Ascending aorta (tissue), 2 donors: ENCODE measurements at regions not wholly inside any gene's neighbourhood (a gene's known extent, or its start where the extent isn't known, plus 50 kb on each side); places are given as distances from the start of the nearest gene placed in this dataset.

Experiments
- DNase-seq, 2 donors: peaks; one replicate each; pipeline ENCODE4 v3.0.0-alpha.2; 2019; ENCODE audit warnings: low spot score in 2 of 2
- H3K27ac ChIP-seq, 2 donors: fragments of 200-600 bp; sonication (generic); one replicate each; pipeline ENCODE4 v1.5.1; 2016 to 2017; ENCODE audit warnings: mild to moderate bottlenecking in 1 of 2
- H3K27me3 ChIP-seq: fragments of 200-600 bp; sonication (generic); one replicate; pipeline ENCODE4 v1.5.1; 2017
- H3K36me3 ChIP-seq, 2 donors: fragments of 200-600 bp; sonication (generic); one replicate each; pipeline ENCODE4 v1.5.1; 2016
- H3K4me1 ChIP-seq, 2 donors: fragments of 200-600 bp; sonication (generic); one replicate each; pipeline ENCODE4 v1.5.1; 2016 to 2017; ENCODE audit warnings: mild to moderate bottlenecking in 1 of 2
- H3K4me3 ChIP-seq, 2 donors: fragments of 200-600 bp; sonication (generic); one replicate each; pipeline ENCODE4 v1.5.1; 2016 to 2017; ENCODE audit warnings: mild to moderate bottlenecking in 1 of 2
- H3K9me3 ChIP-seq, 2 donors: fragments of 200-600 bp; sonication (generic); one replicate each; pipeline ENCODE4 v1.5.1; 2016
- CTCF ChIP-seq, 3 experiments: fragments of 200-600 bp in 2 of 3; fragments of 450-650 bp in 1 of 3; sonication (generic) in 2 of 3; IDR thresholded peaks; one replicate each; pipeline ENCODE4 v1.5.1; 2016 to 2019; ENCODE audit warnings: antibody characterized with exemption in 3 of 3, mild to moderate bottlenecking in 1 of 3, moderate library complexity in 1 of 3
- intact Hi-C: fragments of 100-400 bp; cut with DNase I; formaldehyde crosslinking; loops from one replicate; pipeline ENCODE4 v1.15.1; 2023

DNA sequence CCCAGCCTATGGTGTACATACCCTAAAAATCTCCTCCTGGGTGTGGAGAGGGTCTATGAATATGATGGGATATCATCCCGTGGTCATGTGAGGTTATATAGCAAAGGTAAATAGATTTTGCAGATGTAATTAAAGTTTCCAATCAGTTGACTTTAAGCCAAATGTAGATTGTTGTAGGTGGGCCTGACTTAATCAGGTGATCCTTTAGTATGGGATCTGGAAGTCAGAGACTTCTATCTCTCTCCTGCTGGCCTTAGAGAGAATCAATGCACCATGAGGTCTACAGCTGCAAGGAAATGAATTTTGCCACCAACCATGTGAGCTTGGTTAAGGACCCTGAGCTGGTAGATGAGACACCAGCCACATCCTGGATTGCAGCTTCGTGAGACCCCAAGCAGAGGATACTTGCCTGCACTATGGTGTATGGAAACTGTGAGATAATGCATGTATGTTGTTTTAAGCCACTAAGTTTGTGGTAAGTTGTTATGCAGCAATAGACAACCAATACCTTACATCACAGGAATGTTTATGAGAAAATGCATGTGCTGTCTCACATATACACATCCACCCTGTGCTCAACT is 137.1 kb upstream of the SLC6A11 start:
- no peaks in the 10 kb centered on the region for H3K4me1 ChIP-seq
- intact Hi-C loops, result no loop called here
- H3K9me3 ChIP-seq, result no peaks in the 10 kb centered on the region
- TF ChIP-seq CTCF (IDR thresholded peaks at IDR 0.05), result no peak
- no peaks in the 10 kb centered on the region for H3K27me3 ChIP-seq
- H3K36me3 ChIP-seq, result no peaks in the 10 kb centered on the region
- no peak overlapping the region for H3K27ac ChIP-seq
- no peak for DNase-seq
- no peak overlapping the region for H3K4me3 ChIP-seq

DNA sequence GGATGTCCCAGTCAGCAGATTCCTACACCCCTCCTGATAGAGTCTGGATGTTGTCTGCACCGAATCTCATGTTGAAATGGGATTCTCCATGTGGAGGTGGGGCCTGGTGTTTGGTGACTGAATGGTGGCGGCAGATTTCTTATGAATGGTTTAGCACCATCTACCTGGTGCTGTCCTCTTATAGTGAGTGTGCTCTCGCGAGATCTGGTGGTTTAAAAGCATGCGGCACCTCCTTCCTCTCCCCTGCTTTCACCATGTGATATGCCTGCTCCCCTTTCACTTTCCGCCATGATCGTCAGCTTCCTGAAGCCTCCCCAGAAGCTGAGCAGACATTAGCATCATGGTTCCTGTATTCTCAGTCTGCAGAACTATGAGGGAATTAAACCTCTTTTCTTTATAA is 135.2 kb upstream of the SLC6A11 start:
- Histone ChIP-seq H3K4me1 (no peaks in the 10 kb centered on the region), H3K4me3 (no peak overlapping the region), H3K36me3 (no peaks in the 10 kb centered on the region), H3K27ac (no peak overlapping the region), H3K9me3 (no peaks in the 10 kb centered on the region), H3K27me3 (no peaks in the 10 kb centered on the region)
- intact Hi-C loops, result no loop called here
- TF ChIP-seq CTCF (IDR thresholded peaks at IDR 0.05), result no peak
- no peak for DNase-seq

GRCh38 chr3:10682692-10683091 is 133.3 kb upstream of the SLC6A11 start:
- no peaks in the 10 kb centered on the region for H3K36me3 ChIP-seq
- no peak for TF ChIP-seq CTCF (IDR thresholded peaks at IDR 0.05)
- DNase-seq, result no peak
- no peak overlapping the region for H3K4me3 ChIP-seq
- no peak overlapping the region for H3K27ac ChIP-seq
- no peaks in the 10 kb centered on the region for H3K9me3 ChIP-seq
- intact Hi-C loops, result no loop called here
- H3K4me1 ChIP-seq, result no peaks in the 10 kb centered on the region
- no peaks in the 10 kb centered on the region for H3K27me3 ChIP-seq

GRCh38 chr3:10683106-10683505 is 132.9 kb upstream of the SLC6A11 start:
- no peak for DNase-seq
- H3K27ac ChIP-seq, result no peak overlapping the region
- H3K36me3 ChIP-seq, result no peaks in the 10 kb centered on the region
- intact Hi-C loops, result no loop called here
- no peaks in the 10 kb centered on the region for H3K4me1 ChIP-seq
- no peaks in the 10 kb centered on the region for H3K9me3 ChIP-seq
- H3K4me3 ChIP-seq, result no peak overlapping the region
- no peak for TF ChIP-seq CTCF (IDR thresholded peaks at IDR 0.05)
- no peaks in the 10 kb centered on the region for H3K27me3 ChIP-seq

DNA sequence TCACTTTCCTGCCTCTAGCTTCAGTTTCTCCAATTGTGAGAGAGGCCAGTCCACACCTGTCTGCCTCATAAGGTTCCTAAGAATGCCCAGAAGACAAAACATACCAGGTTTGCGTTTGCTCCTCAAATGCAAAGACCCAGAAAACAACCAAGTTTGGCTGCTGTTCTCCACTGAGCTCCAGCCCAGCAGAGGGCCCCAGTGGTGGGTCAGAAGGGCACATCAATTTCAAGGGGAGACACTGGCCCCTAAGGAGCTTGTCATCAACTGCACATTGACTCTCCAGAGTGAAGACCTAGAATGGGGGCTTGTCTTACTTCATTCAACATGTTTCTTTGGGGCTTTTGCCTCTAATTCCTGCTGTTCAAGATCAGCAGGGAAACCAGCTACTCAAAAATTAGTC is 127.9 kb upstream of the SLC6A11 start:
- Histone ChIP-seq H3K27me3 (no peaks in the 10 kb centered on the region), H3K27ac (no peak overlapping the region), H3K9me3 (no peaks in the 10 kb centered on the region), H3K4me1 (no peaks in the 10 kb centered on the region), H3K36me3 (no peaks in the 10 kb centered on the region), H3K4me3 (no peak overlapping the region)
- intact Hi-C loops, result no loop called here
- DNase-seq, result no peak
- TF ChIP-seq CTCF (IDR thresholded peaks at IDR 0.05), result no peak
